HepG2 (cell line): ENCODE measurements at regions not wholly inside any gene's neighbourhood (a gene's known extent, or its start where the extent isn't known, plus 50 kb on each side); places are given as distances from the start of the nearest gene placed in this dataset.
"Not testable (repeated sequence)": the region's sequence is repeated elsewhere in the genome, so short reads cannot be mapped to it uniquely, and the experiment has no call there.

ENCODE experiments used
- ATAC-seq: fragments of 200-7000 bp; cut with Tn5 transposase; 3 replicates; pipeline ENCODE4 v1.9.1; 2020; ENCODE audit warnings: mild to moderate bottlenecking, moderate library complexity
- BruUV-seq: library from RNA; stranded (reverse); fragments of 400-500 nt; replicated peaks from 2 replicates; lab custom pipeline; 2021; lab: Mats Ljungman, UMichigan
- CTCF ChIA-PET: fragments of 300-600 bp; formaldehyde crosslinking; extraction: SDS; loops from one replicate; lab custom pipeline; 2021; ENCODE audit warnings: low total read pairs, inconsistent platforms, low intra/inter-chr PET ratio; lab: Yijun Ruan, JAX
- POLR2A ChIA-PET: fragments of 350-600 bp; sonication (Branson Sonifier 250); formaldehyde crosslinking; loops from one replicate; lab custom pipeline; 2020; ENCODE audit warnings: antibody characterized with exemption, inconsistent platforms; lab: Yijun Ruan, JAX
- DNase-seq: peaks from one replicate; pipeline ENCODE4 v3.0.0-alpha.2; 2015; ENCODE audit warnings: low spot score
- FAIRE-seq: peaks from 3 replicates; lab custom pipeline; 2011; peaks lifted over from hg19 to GRCh38; lab: Jason Lieb, UNC
- H2AFZ ChIP-seq: one replicate; pipeline ENCODE4 v1.6.1; 2011; ENCODE audit warnings: low read length, inconsistent platforms
- H3K27ac ChIP-seq: fragments of 300-600 bp; 3 replicates; pipeline ENCODE4 v1.8.0; 2011; ENCODE audit warnings: mixed run types, mild to moderate bottlenecking, mixed read lengths, low read length, inconsistent platforms; ENCODE audit not compliant: insufficient read depth; ENCODE audit errors: extremely low read length
- H3K27me3 ChIP-seq, 2 experiments: fragments of 200-600 bp in 1 of 2; 2 replicates in 1 of 2; 3 replicates in 1 of 2; pipeline versions ENCODE4 v1.6.0 to v1.8.0; 2011; ENCODE audit warnings: low read length in 2 of 2, mild to moderate bottlenecking in 2 of 2, moderate library complexity in 2 of 2, inconsistent platforms in 1 of 2; ENCODE audit not compliant: insufficient read depth in 2 of 2, control insufficient read depth in 1 of 2
- H3K36me3 ChIP-seq, 2 experiments: fragments of 200-600 bp in 1 of 2; replicated peaks in 1 of 2; 2 replicates in 1 of 2; 3 replicates in 1 of 2; pipeline versions ENCODE4 v1.5.1 to v1.8.0; 2011; ENCODE audit warnings: low read length in 2 of 2, inconsistent platforms in 1 of 2; ENCODE audit not compliant: insufficient read depth in 2 of 2, control insufficient read depth in 1 of 2
- H3K4me1 ChIP-seq: 2 replicates; pipeline ENCODE4 v1.5.1; 2012; ENCODE audit warnings: low read length, inconsistent platforms; ENCODE audit not compliant: insufficient read depth
- H3K4me2 ChIP-seq: 2 replicates; pipeline ENCODE4 v1.6.0; 2011; ENCODE audit warnings: low read depth, low read length, inconsistent platforms
- H3K4me3 ChIP-seq, 3 experiments: fragments of 200-600 bp in 1 of 3; sonication (generic), shearing (Covaris generic) in 1 of 3; replicated peaks in 1 of 3; 2 replicates each; pipeline ENCODE4 v1.5.1; 2011 to 2016; ENCODE audit warnings: low read length in 3 of 3, inconsistent platforms in 2 of 3, low read depth in 2 of 3, mild to moderate bottlenecking in 2 of 3, control low read depth in 1 of 3, mixed read lengths in 1 of 3; ENCODE audit not compliant: insufficient read depth in 1 of 3
- H3K79me2 ChIP-seq: one replicate; pipeline ENCODE4 v1.6.1; 2011; ENCODE audit warnings: low read length, inconsistent platforms; ENCODE audit not compliant: insufficient read depth
- H3K9ac ChIP-seq: 2 replicates; pipeline ENCODE4 v1.6.0; 2011; ENCODE audit warnings: mild to moderate bottlenecking, low read depth, low read length, inconsistent platforms; ENCODE audit not compliant: insufficient read depth
- H3K9me3 ChIP-seq: 2 replicates; pipeline ENCODE4 v1.5.1; 2012; ENCODE audit warnings: mild to moderate bottlenecking, low read length
- H4K20me1 ChIP-seq: 2 replicates; pipeline ENCODE4 v1.6.0; 2011; ENCODE audit warnings: inconsistent platforms, mild to moderate bottlenecking, low read length, moderate library complexity; ENCODE audit not compliant: insufficient read depth
- CEBPB ChIP-seq: IDR thresholded peaks from 2 replicates; pipeline ENCODE4 v1.6.1; 2011; ENCODE audit warnings: low read depth, low read length, improper control_type of control experiment, borderline replicate concordance
- EP300 ChIP-seq, 3 experiments: sonication (generic) in 1 of 3; formaldehyde crosslinking in 1 of 3; IDR thresholded peaks; 2 replicates each; pipeline versions ENCODE4 v1.5.1 to v1.6.1; 2011 to 2020; ENCODE audit warnings: low read depth in 2 of 3, low read length in 2 of 3, borderline replicate concordance in 1 of 3, improper control_type of control experiment in 1 of 3, mild to moderate bottlenecking in 1 of 3, missing genetic modification reagents in 1 of 3, moderate library complexity in 1 of 3
- FOXJ3 ChIP-seq: sonication (generic); formaldehyde crosslinking; IDR thresholded peaks from 2 replicates; pipeline ENCODE4 v1.4.0; 2020; ENCODE audit warnings: missing genetic modification reagents, mild to moderate bottlenecking, borderline replicate concordance
- FOXO1 ChIP-seq: sonication (generic); formaldehyde crosslinking; IDR thresholded peaks from 2 replicates; pipeline ENCODE4 v1.4.0; 2020; ENCODE audit warnings: missing genetic modification reagents
- HHEX ChIP-seq: IDR thresholded peaks from 2 replicates; pipeline ENCODE4 v1.6.1; 2016; ENCODE audit warnings: control low read depth
- MEF2D ChIP-seq: sonication (generic); formaldehyde crosslinking; IDR thresholded peaks from 2 replicates; pipeline ENCODE4 v1.5.1; 2020; ENCODE audit warnings: mild to moderate bottlenecking, missing genetic modification reagents
- NBN ChIP-seq: fragments of 450-650 bp; conservative IDR thresholded peaks from 2 replicates; pipeline ENCODE4 v1.6.1; 2017
- ZFYVE20 ChIP-seq: sonication (generic); formaldehyde crosslinking; IDR thresholded peaks from 2 replicates; pipeline ENCODE4 v1.8.0; 2023; ENCODE audit warnings: low read depth, mild to moderate bottlenecking, moderate library complexity, missing genetic modification reagents, borderline replicate concordance
- ZNF121 ChIP-seq: sonication (generic); formaldehyde crosslinking; IDR thresholded peaks from 2 replicates; pipeline ENCODE4 v1.5.0; 2020; ENCODE audit warnings: mild to moderate bottlenecking, missing genetic modification reagents
- ZNF263 ChIP-seq: sonication (generic); formaldehyde crosslinking; IDR thresholded peaks from 2 replicates; pipeline ENCODE4 v1.4.0; 2020; ENCODE audit warnings: missing genetic modification reagents
- ZNF264 ChIP-seq: sonication (generic); formaldehyde crosslinking; IDR thresholded peaks from 2 replicates; pipeline ENCODE4 v1.4.0; 2020; ENCODE audit warnings: missing genetic modification reagents
- ZNF460 ChIP-seq: sonication (generic); formaldehyde crosslinking; IDR thresholded peaks from 2 replicates; pipeline ENCODE4 v1.5.1; 2020; ENCODE audit warnings: missing genetic modification reagents, mild to moderate bottlenecking, borderline replicate concordance
- ZNF512B ChIP-seq: sonication (generic); formaldehyde crosslinking; IDR thresholded peaks from 2 replicates; pipeline ENCODE4 v1.5.1; 2020; ENCODE audit warnings: missing genetic modification reagents, mild to moderate bottlenecking, borderline replicate concordance
- ZNF614 ChIP-seq: IDR thresholded peaks from 2 replicates; pipeline ENCODE4 v1.6.1; 2018; ENCODE audit warnings: missing biosample characterization, missing genetic modification reagents, inconsistent platforms, borderline replicate concordance
- ZNF770 ChIP-seq: sonication (generic); formaldehyde crosslinking; IDR thresholded peaks from 2 replicates; pipeline ENCODE4 v1.5.0; 2020; ENCODE audit warnings: mild to moderate bottlenecking, missing genetic modification reagents
- WGBS: methylation state at CpG from one replicate; pipeline ENCODE4 v1.1.6; 2017; ENCODE audit warnings: low lambda C conversion rate; 5-methylcytosine and 5-hydroxymethylcytosine counted together
- in situ Hi-C: cut with HindIII; loops from 2 replicates; pipeline ENCODE4 v1.10.0; 2017; ENCODE audit warnings: low pct_unique_long_range_greater_than_20kb; ENCODE audit not compliant: extremely low pct_ligation_motif_present
- intact Hi-C: fragments of 100-400 bp; cut with micrococcal nuclease; formaldehyde crosslinking; loops from one replicate; pipeline ENCODE4 v1.10.0; 2022; ENCODE audit not compliant: unreplicated experiment

GRCh38 chr16:9015489-9015888 lies 51.8 kb upstream of the USP7 start (continued):
- TF ChIP-seq MEF2D (CRISPR knock-in tag) (0 out of 2 replicates have a peak, but pooled peaks have one; percentile 35), FOXJ3 (CRISPR knock-in tag) (0 out of 2 replicates have a peak, but pooled peaks have one; percentile 13), ZNF263 (CRISPR knock-in tag) (no peak), ZNF614 (CRISPR knock-in tag) (0 out of 2 replicates have a peak, but pooled peaks have one; percentile 15), NBN (no peak), ZNF264 (CRISPR knock-in tag) (no peak), FOXO1 (peak; percentile 49; the same call in 1 of the 2 replicates), HHEX (CRISPR knock-in tag) (peak; percentile 84), ZNF512B (CRISPR knock-in tag) (no peak), ZNF460 (peak; percentile 88; the same call in 1 of the 2 replicates), EP300 (IDR thresholded peaks at IDR 0.05; ENCODE audit: low read depth in 2 of 2, low read length in 2 of 2) (peak; percentile 30 to 38; a peak in 1 of 4 replicates), EP300 (CRISPR knock-in tag; IDR thresholded peaks at IDR 0.05; ENCODE audit: borderline replicate concordance) (no peak; the same call in 1 of the 2 replicates)
- TF ChIP-seq, all 625 proteins: peak for 65

- H4K20me1 ChIP-seq, H3K9ac ChIP-seq, in situ Hi-C loops, CTCF ChIA-PET, ATAC-seq, intact Hi-C loops, FAIRE-seq, H3K27me3 ChIP-seq, POLR2A ChIA-PET, H2AFZ ChIP-seq, H3K79me2 ChIP-seq, DNase-seq, H3K36me3 ChIP-seq, H3K4me2 ChIP-seq, H3K27ac ChIP-seq, H3K4me3 ChIP-seq, BruUV-seq: not testable (repeated sequence)
- WGBS: 13% methylated on average over 1 of the region's 1 CpG
- Histone ChIP-seq H3K4me1 (peaks cover 23% of the 10 kb centered on the region), H3K9me3 (peaks cover 12% of the 10 kb centered on the region)
- TF ChIP-seq ZFYVE20 (0 out of 2 replicates have a peak, but pooled peaks have one; percentile 14), ZNF460 (peak; percentile 63; the same call in 1 of the 2 replicates), ZNF121 (CRISPR knock-in tag) (0 out of 2 replicates have a peak, but pooled peaks have one; percentile 55), ZNF770 (CRISPR knock-in tag) (0 out of 2 replicates have a peak, but pooled peaks have one; percentile 60), CEBPB (peak; percentile 69)
These were observed 52.3 kb upstream of the USP7 start for GRCh38 chr16:9016005-9016404.
